CD8-positive, alpha-beta memory T cell (primary cell): ENCODE measurements at regions not wholly inside any gene's neighbourhood (a gene's known extent, or its start where the extent isn't known, plus 50 kb on each side); places are given as distances from the start of the nearest gene placed in this dataset.

Experiments used
- CTCF ChIA-PET: fragments of 350-600 bp; sonication (Branson Sonifier 250); formaldehyde crosslinking; loops from one replicate; lab custom pipeline; 2021; ENCODE audit warnings: antibody characterized with exemption; lab: Charles Lee
- POLR2A ChIA-PET: fragments of 350-600 bp; sonication (Branson Sonifier 250); formaldehyde crosslinking; loops from one replicate; lab custom pipeline; 2021; ENCODE audit warnings: antibody characterized with exemption; lab: Charles Lee
- DNase-seq, 5 donors: peaks; one replicate each; pipeline versions ENCODE4 v3.0.0 to v3.0.0-alpha.2; 2020 to 2022; ENCODE audit warnings: mixed read lengths in 1 of 5
- H3K27ac ChIP-seq: one replicate; pipeline ENCODE4 v1.7.0; 2013; ENCODE audit warnings: low read depth, mild to moderate bottlenecking, low read length, moderate library complexity
- H3K27me3 ChIP-seq: 2 replicates; pipeline ENCODE4 v1.7.0; 2013; ENCODE audit warnings: low read length, mild to moderate bottlenecking; ENCODE audit not compliant: insufficient read depth, poor library complexity, severe bottlenecking
- H3K36me3 ChIP-seq: 2 replicates; pipeline ENCODE4 v1.7.0; 2013; ENCODE audit warnings: mild to moderate bottlenecking, low read length, moderate library complexity; ENCODE audit not compliant: insufficient read depth
- H3K4me1 ChIP-seq: 2 replicates; pipeline ENCODE4 v1.7.0; 2013; ENCODE audit warnings: mild to moderate bottlenecking, low read length, moderate library complexity; ENCODE audit not compliant: insufficient read depth
- H3K4me3 ChIP-seq: 2 replicates; pipeline ENCODE4 v1.7.0; 2013; ENCODE audit warnings: mild to moderate bottlenecking, low read length
- H3K9me3 ChIP-seq: 2 replicates; pipeline ENCODE4 v1.7.0; 2013; ENCODE audit warnings: mild to moderate bottlenecking, low read length
- H3K27ac Mint-ChIP-seq, 8 donors: one replicate each; pipeline ENCODE4 v1.8.0; 2020 to 2021; ENCODE audit warnings: mixed read lengths in 8 of 8, mild to moderate bottlenecking in 6 of 8, inconsistent platforms in 3 of 8, moderate library complexity in 3 of 8
- H3K27me3 Mint-ChIP-seq, 2 donors: one replicate each; pipeline ENCODE4 v1.8.0; 2020 to 2021; ENCODE audit warnings: mixed read lengths in 2 of 2, mild to moderate bottlenecking in 1 of 2, moderate library complexity in 1 of 2
- H3K36me3 Mint-ChIP-seq, 3 donors: one replicate each; pipeline ENCODE4 v1.8.0; 2020 to 2021; ENCODE audit warnings: mixed read lengths in 3 of 3, inconsistent platforms in 1 of 3, mild to moderate bottlenecking in 1 of 3
- H3K4me1 Mint-ChIP-seq, 3 donors: one replicate each; pipeline ENCODE4 v1.8.0; 2020 to 2021; ENCODE audit warnings: mixed read lengths in 3 of 3, inconsistent platforms in 1 of 3, mild to moderate bottlenecking in 1 of 3
- H3K4me3 Mint-ChIP-seq, 7 donors: one replicate each; pipeline ENCODE4 v1.8.0; 2020 to 2021; ENCODE audit warnings: mixed read lengths in 7 of 7, mild to moderate bottlenecking in 6 of 7, moderate library complexity in 4 of 7, inconsistent platforms in 2 of 7
- H3K9me3 Mint-ChIP-seq, 5 donors: one replicate each; pipeline ENCODE4 v1.8.0; 2020 to 2022; ENCODE audit warnings: mixed read lengths in 5 of 5, mild to moderate bottlenecking in 3 of 5, moderate library complexity in 2 of 5, inconsistent platforms in 1 of 5

DNA sequence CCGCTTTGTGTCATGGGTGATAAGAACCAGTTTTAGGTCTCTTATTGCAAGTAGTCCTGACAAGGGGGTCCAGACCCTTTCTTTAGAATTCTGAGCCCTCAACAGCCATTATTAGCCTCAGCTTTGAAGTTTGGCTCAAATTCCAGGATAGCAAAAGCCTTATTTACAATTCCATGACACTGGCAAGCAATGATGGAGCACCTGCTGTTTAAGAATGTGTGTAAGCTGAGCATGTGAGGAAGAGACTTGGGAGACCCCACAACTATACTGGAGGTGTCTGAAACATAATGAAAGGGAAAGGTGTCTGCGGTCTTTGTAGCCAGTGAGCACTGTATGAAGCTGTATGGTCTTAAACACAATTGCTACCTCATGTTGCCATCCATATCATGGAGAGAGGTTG lies 119.8 kb downstream of the TBX5 start:
- Histone ChIP-seq H3K36me3 (no peaks in the 10 kb centered on the region), H3K27me3 (no peaks in the 10 kb centered on the region), H3K4me3 (no peak overlapping the region), H3K4me1 (no peaks in the 10 kb centered on the region), H3K27ac (no peak overlapping the region), H3K9me3 (no peaks in the 10 kb centered on the region)
- H3K9me3 Mint-ChIP-seq: peaks cover 0 to 5% (median 0%) of the 10 kb centered on the region in 5 donors
- H3K4me1 Mint-ChIP-seq: no peaks in the 10 kb centered on the region
- H3K27ac Mint-ChIP-seq: no peak overlapping the region
- no peaks in the 10 kb centered on the region for H3K36me3 Mint-ChIP-seq
- peaks cover 0 to 8% of the 10 kb centered on the region in 2 donors for H3K27me3 Mint-ChIP-seq
- POLR2A ChIA-PET: no interaction called here
- CTCF ChIA-PET: no interaction called here
- no peak for DNase-seq
- no peak overlapping the region for H3K4me3 Mint-ChIP-seq

DNA sequence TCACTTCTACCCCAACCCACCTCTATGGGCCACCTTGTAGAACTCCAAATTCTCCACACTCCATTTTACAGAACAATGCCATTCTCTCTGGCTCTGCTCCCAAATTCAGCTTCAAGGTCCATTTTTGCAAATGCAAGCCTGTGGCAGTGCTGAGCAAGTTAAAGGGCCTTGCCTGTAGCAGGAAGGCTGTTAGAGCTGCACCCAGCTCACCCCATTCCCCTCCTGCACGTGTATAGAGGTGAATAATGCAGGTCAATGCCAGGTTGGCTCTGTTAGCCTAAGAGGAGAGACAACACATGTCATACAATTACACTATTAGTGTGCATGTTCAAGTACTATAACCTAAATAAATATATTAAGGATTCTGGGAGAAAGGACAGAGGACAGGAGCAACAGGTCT lies 120.4 kb downstream of the TBX5 start:
- H3K36me3 ChIP-seq: no peaks in the 10 kb centered on the region
- H3K27ac ChIP-seq: no peak overlapping the region
- peaks cover 0 to 8% of the 10 kb centered on the region in 2 donors for H3K27me3 Mint-ChIP-seq
- no peaks in the 10 kb centered on the region for H3K4me1 Mint-ChIP-seq
- ChIA-PET CTCF (no interaction called here), POLR2A (no interaction called here)
- no peaks in the 10 kb centered on the region for H3K4me1 ChIP-seq
- H3K4me3 ChIP-seq: no peak overlapping the region
- DNase-seq: no peak
- H3K36me3 Mint-ChIP-seq: no peaks in the 10 kb centered on the region
- no peak overlapping the region for H3K27ac Mint-ChIP-seq
- peaks cover 0 to 1% (median 0%) of the 10 kb centered on the region in 5 donors for H3K9me3 Mint-ChIP-seq
- no peaks in the 10 kb centered on the region for H3K27me3 ChIP-seq
- no peaks in the 10 kb centered on the region for H3K9me3 ChIP-seq
- no peak overlapping the region for H3K4me3 Mint-ChIP-seq

DNA sequence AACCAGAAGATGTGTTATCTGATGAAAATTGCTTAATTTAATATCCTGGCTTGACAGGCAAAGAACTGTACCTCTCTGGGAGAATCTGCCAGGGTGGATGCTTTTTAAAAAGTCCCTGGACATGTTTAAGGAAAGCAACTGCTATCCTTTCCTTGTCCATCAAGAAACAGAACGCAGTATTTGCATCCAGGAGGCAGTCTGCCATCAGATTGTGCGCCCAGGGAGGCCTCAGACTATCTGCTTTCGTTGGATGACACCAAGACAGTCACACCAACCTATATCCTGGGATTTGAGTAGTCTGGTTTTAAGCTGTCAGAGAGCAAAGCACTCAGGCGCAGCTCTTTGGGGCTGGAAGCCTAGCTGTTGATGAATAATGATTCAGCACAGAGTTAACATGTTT lies 121.9 kb downstream of the TBX5 start:
- Mint-ChIP-seq H3K36me3 (no peaks in the 10 kb centered on the region), H3K27ac (no peak overlapping the region), H3K9me3 (no peaks in the 10 kb centered on the region), H3K4me1 (no peaks in the 10 kb centered on the region), H3K4me3 (no peak overlapping the region), H3K27me3 (peaks cover 0 to 8% of the 10 kb centered on the region in 2 donors)
- H3K4me3 ChIP-seq: no peak overlapping the region
- ChIA-PET POLR2A (no interaction called here), CTCF (no interaction called here)
- H3K36me3 ChIP-seq: no peaks in the 10 kb centered on the region
- H3K9me3 ChIP-seq: no peaks in the 10 kb centered on the region
- no peak overlapping the region for H3K27ac ChIP-seq
- no peaks in the 10 kb centered on the region for H3K27me3 ChIP-seq
- H3K4me1 ChIP-seq: no peaks in the 10 kb centered on the region
- DNase-seq: no peak

DNA sequence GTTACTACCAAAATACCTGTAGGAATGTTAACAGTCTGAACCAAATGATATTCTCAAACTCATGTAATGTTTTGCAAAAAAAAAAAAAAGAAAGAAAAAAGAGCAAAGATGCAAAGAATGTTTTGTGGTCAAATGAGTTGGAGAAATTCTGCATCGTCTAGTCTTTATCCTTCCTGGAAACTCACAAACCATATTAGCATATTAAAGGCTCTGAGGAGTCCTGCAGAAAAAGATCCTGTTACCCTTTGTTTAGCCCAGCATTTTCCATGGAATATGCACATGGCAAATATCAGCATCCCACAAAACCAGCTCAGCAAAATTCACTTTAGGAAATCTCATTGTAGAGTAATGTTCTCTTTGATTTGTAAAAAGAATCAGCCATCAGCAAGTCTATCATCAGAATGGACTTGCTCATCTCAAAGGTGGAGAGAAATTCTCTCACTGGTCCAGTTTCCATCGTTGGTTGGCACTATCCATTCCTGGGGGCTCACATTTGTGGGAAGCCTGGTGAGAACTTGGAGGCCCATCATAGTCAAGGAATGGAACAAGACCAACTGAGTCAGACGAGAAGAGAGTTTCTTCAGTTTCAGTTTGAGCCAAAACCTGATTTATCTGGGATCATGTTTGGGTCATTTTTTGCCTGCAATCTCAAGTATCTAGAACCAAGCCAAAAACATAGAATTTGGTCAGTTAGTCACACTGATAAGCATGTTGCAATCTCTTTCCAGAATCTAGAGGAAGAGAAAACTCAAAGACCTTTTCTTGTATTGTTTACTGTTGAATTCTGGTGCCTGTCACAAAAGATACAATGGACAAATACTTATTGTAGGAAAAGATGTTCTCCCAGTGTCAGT lies 129.8 kb downstream of the TBX5 start:
- Mint-ChIP-seq H3K27me3 (peaks cover 5 to 8% of the 10 kb centered on the region in 2 donors), H3K27ac (no peak overlapping the region), H3K4me3 (no peak overlapping the region), H3K4me1 (no peaks in the 10 kb centered on the region), H3K36me3 (no peaks in the 10 kb centered on the region), H3K9me3 (no peaks in the 10 kb centered on the region)
- no peak for DNase-seq
- H3K27me3 ChIP-seq: peaks cover 3% of the 10 kb centered on the region
- H3K36me3 ChIP-seq: no peaks in the 10 kb centered on the region
- H3K4me1 ChIP-seq: no peaks in the 10 kb centered on the region
- no peaks in the 10 kb centered on the region for H3K9me3 ChIP-seq
- H3K27ac ChIP-seq: no peak overlapping the region
- POLR2A ChIA-PET: no interaction called here
- CTCF ChIA-PET: no interaction called here
- no peak overlapping the region for H3K4me3 ChIP-seq

DNA sequence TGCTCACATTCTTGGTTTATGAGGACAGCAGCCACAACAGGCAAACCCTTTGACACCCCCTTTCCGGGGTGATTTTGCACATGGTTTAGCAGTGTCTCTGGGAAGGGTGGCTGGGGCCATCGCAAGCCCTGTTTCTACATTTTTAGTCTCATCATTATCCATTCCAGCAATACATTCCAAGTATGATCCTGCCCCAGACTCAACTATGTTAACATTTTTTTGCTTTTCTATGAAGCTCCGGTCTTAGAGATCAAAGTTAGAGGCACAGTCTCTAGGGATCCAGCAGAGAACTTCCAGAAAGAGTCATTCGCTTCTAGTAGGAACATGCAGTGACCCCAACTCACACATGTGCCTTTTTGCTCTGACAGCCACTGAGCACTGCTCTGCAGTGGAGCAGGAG lies 130.9 kb downstream of the TBX5 start:
- Mint-ChIP-seq H3K4me1 (no peaks in the 10 kb centered on the region), H3K36me3 (no peaks in the 10 kb centered on the region), H3K27me3 (peaks cover 5 to 8% of the 10 kb centered on the region in 2 donors), H3K9me3 (no peaks in the 10 kb centered on the region), H3K4me3 (no peak overlapping the region), H3K27ac (no peak overlapping the region)
- DNase-seq: no peak
- H3K36me3 ChIP-seq: no peaks in the 10 kb centered on the region
- CTCF ChIA-PET: no interaction called here
- POLR2A ChIA-PET: no interaction called here
- H3K9me3 ChIP-seq: no peaks in the 10 kb centered on the region
- peaks cover 3% of the 10 kb centered on the region for H3K27me3 ChIP-seq
- no peaks in the 10 kb centered on the region for H3K4me1 ChIP-seq
- no peak overlapping the region for H3K4me3 ChIP-seq
- no peak overlapping the region for H3K27ac ChIP-seq

DNA sequence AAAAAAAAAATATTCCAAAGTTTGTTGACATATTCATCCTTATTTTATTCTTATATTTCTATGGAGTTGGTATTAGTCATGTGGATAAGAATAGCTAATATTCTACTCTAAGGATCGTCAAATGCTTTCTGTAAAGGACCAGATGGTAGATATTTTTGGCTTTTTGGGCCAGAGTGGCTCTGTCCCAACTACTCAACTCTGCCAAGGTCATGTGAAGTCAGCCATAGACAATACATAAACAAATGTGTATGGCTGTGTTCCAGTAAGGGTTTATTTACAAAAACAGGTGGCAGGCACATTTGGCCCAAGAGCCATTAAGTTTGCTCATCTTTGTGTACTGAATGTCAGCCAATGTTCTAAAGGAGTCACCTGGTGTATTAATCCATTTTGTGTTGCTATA lies 131.8 kb downstream of the TBX5 start:
- no peak overlapping the region for H3K4me3 ChIP-seq
- Mint-ChIP-seq H3K27me3 (peaks cover 5 to 8% of the 10 kb centered on the region in 2 donors), H3K4me3 (no peak overlapping the region), H3K27ac (no peak overlapping the region), H3K9me3 (no peaks in the 10 kb centered on the region), H3K4me1 (no peaks in the 10 kb centered on the region), H3K36me3 (no peaks in the 10 kb centered on the region)
- no peak overlapping the region for H3K27ac ChIP-seq
- no peaks in the 10 kb centered on the region for H3K36me3 ChIP-seq
- no peak for DNase-seq
- peaks cover 3% of the 10 kb centered on the region for H3K27me3 ChIP-seq
- no peaks in the 10 kb centered on the region for H3K4me1 ChIP-seq
- ChIA-PET CTCF (no interaction called here), POLR2A (no interaction called here)
- no peaks in the 10 kb centered on the region for H3K9me3 ChIP-seq

DNA sequence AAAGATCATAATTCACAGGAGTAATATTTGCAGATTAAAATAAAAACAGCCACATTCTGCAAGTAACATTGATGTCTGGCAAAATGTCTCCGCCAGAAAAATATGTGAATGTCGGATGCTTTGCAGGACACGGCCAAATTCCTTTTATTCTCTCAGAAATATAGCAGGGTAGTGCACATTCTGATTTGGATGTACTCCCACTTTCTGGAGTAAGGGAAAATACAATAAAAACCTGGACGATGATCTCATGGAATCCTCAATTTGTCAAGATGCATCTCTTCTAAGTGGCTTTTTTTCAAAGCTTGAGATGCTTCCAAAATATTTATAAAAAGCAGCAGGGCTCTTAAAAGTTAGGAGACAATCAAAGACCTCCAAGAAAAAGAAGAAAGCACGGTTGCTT lies 133.3 kb downstream of the TBX5 start:
- Mint-ChIP-seq H3K27me3 (peaks cover 5 to 8% of the 10 kb centered on the region in 2 donors), H3K9me3 (no peaks in the 10 kb centered on the region), H3K4me1 (no peaks in the 10 kb centered on the region), H3K36me3 (no peaks in the 10 kb centered on the region), H3K4me3 (no peak overlapping the region), H3K27ac (no peak overlapping the region)
- Histone ChIP-seq H3K36me3 (no peaks in the 10 kb centered on the region), H3K4me3 (no peak overlapping the region), H3K4me1 (no peaks in the 10 kb centered on the region), H3K9me3 (no peaks in the 10 kb centered on the region), H3K27me3 (peaks cover 3% of the 10 kb centered on the region), H3K27ac (no peak overlapping the region)
- ChIA-PET CTCF (no interaction called here), POLR2A (no interaction called here)
- no peak for DNase-seq

DNA sequence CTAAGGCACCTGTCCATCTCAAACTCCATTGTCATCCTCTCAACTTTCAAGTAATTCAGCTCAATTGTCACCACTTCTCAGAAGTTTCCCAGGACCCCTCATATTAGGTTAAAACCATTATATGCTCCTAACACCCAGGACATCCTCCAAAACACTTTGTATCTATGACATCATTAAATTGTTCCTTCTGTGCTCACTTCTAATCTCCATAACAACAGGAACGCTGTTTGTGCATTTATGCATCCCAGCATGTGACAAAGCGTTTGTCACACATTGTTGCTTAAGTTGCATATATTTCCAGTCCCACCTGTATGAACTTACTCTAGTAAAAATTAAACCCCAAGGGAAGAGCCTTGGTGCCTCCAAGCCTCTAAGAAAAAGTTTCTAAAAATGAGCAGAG lies 133.9 kb downstream of the TBX5 start:
- no peaks in the 10 kb centered on the region for H3K9me3 ChIP-seq
- peaks cover 5 to 8% of the 10 kb centered on the region in 2 donors for H3K27me3 Mint-ChIP-seq
- no peaks in the 10 kb centered on the region for H3K36me3 Mint-ChIP-seq
- POLR2A ChIA-PET: no interaction called here
- CTCF ChIA-PET: no interaction called here
- H3K4me3 Mint-ChIP-seq: no peak overlapping the region
- DNase-seq: no peak
- H3K36me3 ChIP-seq: no peaks in the 10 kb centered on the region
- H3K4me3 ChIP-seq: no peak overlapping the region
- no peak overlapping the region for H3K27ac Mint-ChIP-seq
- no peaks in the 10 kb centered on the region for H3K9me3 Mint-ChIP-seq
- no peak overlapping the region for H3K27ac ChIP-seq
- H3K4me1 ChIP-seq: no peaks in the 10 kb centered on the region
- H3K4me1 Mint-ChIP-seq: no peaks in the 10 kb centered on the region
- H3K27me3 ChIP-seq: peaks cover 3% of the 10 kb centered on the region
